ENCODE measurements at regions not wholly inside any gene's neighbourhood (a gene's known extent, or its start where the extent isn't known, plus 50 kb on each side); places are given as distances from the start of the nearest gene placed in this dataset.
"Not testable (repeated sequence)": the region's sequence is repeated elsewhere in the genome, so short reads cannot be mapped to it uniquely, and the experiment has no call there.

DNA sequence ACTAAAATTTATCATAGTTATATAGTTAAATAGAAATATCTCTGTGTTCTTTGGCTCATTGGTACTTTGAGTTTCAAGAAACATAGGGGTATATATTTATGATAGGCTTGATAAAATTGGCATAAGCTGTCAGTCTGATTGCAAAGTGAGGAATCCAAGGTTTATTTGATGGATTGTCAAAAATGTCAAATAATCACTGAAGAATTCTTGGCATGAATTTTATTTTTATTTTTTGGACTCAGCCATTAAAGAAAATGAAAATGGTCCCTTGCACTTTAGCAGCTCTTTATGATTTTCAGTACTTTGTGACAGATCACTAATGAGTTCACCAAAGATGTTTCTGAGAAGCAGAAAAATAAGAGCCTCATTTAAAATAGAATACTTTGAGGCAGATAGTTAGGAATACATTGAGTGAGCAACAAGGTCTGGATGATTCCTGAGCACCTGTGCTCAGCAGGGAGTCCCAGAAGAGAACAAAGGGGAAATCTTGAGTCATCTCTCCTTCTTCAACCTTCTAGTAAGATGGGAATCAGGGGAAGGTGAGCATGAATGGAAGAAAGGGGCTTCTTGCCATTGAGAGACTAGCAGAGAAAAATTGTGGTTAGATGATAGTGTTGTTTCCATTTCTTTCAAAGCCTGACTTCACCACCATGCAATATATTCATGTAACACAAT, 85.3 kb upstream of the VEPH1 start:
- intact Hi-C loops (cut with micrococcal nuclease), result no loop called here

DNA sequence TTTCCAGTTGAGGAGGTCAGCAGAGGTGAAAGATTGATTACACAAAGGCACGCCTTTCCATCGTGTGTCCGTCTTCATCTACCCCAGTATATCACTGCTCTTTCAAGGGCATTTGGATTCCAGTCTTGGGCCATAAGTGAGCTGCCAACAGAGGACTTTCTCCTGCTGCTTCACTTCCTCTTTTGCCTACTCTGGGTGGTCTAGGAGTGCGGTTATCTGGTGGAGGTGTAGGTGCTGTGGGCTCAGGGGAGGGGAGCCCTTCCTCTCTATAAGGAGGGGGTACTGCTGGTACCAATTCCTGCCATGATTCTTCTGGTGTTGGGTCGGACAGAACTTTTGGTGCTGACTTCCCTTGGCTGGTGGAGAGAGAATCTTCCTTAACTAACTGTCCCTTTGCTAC, 83.1 kb upstream of the VEPH1 start:
- intact Hi-C loops (cut with micrococcal nuclease), result no loop called here

DNA sequence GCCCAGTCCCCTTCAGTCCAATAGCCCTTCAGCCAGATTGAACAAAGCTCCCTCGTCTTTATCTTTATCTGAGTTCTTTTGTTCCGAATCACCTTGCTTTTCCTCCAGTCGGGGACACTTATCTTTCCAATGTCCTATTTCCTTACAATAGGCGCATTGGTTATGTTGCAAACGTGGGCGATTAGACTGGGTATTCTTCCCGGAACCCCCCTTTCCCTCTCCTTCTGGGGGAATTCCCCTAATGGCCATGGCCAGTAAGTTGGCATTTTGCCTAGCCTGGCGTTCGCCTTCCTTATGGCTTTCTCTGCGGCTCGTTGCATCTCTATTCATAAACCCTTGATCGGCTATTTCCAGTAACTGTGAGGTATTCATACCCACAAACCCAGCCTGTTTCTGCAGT, 82.2 kb upstream of the VEPH1 start:
- intact Hi-C loops (cut with micrococcal nuclease), result no loop called here

DNA sequence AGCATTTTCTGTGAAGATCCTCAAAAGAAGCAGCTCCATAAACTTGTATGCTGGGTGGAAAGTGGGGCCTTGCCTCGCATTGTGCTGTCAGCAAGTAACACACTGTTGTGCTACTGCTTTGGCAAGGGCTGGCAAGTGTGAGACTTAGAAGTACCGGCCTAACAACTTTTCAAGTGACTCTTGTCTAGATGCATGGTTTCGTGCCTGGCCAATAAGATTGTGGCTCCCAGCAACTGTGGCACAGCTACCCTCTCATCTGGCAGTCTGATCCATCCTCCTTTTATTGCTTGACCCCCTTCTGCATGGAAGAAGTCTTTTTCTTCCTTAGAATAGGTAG, 79.4 kb upstream of the VEPH1 start:
- intact Hi-C loops (cut with micrococcal nuclease), result no loop called here

DNA sequence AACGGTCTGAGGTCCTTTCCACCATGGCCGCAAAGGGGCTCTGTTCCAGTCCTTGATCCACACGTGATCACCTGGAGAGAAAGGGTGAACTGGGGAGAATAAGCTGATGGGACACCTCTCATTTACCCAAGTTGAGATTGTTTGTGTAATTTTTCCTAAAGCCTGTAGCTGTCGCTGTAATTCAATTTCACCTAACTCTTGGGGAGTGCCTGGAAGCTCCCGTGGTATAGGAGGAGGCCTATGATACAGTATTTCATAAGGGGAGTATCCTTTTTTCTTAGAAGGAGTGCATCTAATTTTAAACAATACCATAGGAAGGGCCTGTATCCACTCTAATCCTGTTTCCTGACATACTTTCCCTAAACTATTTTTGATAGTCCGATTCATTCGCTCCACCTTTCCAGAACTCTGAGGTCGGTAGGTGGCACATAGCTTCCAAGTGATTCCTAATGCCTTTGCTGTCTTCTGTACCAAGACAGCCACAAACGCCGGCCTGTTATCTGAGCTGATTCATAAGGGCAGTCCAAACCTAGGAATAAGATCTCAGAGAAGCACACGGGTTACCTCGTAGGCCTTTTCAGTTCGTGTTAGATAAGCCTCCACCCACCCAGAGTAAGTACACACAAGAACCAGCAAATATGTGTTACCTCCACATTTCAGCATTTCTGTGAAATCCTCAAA, 78.9 kb upstream of the VEPH1 start:
- intact Hi-C loops (cut with micrococcal nuclease), result not testable (repeated sequence)

DNA sequence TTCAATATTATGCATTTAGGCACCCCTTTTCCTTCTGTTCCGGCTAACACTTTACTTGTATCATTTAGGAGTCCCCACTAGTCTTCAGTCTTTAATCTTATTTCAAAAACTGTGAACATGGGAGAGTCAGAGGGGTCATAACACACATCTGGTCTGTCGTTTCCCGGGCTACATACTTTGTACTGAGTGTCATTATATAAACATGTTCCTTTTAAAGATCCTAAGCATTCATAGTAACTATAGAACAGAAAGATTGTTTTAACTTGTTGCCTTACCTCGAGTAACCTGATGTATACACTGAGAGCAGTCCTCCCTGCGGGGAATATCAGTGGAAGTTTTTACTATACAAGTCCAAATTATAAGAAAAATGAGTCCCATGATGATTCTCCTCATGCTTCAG, 78.2 kb upstream of the VEPH1 start:
- intact Hi-C loops (cut with micrococcal nuclease), result no loop called here

DNA sequence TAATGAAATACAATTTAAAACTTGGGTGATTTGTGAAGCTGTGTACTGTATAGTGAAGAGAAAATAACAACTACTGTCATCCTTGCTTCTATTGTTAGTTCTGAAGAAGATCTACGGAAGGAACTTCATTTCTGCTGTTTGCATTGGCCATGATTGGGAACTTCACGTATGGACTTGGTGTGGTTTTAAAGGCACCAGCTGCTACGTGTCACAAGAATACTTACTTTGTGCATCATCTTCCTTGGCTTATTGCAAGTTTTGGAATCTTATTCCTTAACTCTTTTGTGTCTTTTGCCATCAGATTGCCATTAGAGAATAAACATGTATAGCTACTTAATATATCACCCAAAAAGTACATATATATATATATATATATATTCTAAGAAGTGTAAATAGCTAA, 75.0 kb upstream of the VEPH1 start:
- intact Hi-C loops (cut with micrococcal nuclease), result no loop called here

DNA sequence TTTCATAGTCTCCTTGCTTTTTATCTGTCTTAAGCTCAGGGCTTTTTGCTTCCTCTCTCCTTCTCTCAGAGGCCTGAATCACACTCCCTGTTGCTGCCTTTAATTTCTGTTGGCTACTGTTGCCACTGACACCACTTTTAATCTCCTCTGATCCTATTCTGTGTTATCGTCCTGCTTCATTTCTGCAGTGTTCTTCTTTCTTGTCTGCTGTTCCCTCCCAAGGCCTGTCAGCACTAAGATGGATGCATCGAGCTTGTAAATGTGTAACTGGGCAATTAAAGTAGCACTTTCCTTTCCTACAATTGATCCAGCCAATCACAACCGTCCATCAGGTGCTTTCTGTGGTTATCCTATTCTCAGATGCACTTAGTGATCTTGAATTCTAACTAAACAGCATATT, 71.3 kb upstream of the VEPH1 start:
- intact Hi-C loops (cut with micrococcal nuclease), result no loop called here

DNA sequence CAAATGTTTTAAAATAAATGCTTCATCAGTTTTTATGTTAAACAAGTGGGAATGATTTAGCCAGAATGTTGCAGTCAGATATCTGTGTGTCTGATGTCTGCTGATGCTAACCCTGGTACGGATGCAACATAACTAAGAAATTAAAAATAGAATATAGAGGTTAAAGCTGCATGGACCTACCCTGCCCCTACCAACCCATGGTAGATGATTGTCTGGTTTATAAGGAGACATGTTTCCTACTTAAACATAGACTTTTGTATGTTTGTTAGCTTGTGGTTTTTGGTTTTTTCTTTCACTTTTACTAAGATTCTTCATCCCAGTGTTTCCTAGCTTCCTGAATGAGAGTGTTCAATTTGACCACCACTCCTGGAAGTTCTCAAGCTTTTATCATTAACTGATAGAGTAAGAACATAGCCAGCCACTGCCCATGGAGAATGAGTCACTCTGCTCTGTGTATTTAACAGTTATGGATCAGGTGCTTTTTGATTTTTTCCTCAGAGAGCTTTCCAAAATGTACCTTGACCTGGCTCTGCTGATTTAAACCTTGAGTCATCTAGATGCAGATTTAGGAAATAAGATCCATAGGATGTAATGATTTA, 70.7 kb upstream of the VEPH1 start:
- intact Hi-C loops (cut with micrococcal nuclease), result no loop called here

DNA sequence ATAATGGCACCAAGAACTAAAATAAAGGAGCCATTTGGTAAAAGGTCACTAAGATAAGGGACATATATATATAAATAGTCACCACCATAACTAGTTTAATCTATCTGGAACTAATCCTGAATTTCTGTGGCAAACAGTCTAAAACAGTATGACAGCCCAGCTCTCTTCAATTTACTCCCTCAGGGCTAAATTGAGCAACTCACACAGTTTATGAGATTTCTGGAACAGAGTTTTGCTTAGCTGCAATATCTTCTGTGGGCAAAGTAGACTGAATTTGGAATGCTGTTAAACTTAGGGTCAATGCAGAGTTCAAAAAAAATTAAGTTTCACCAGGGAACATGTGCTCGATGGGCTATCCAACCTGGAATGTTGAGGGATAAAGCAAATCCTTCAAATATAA, 70.1 kb upstream of the VEPH1 start:
- intact Hi-C loops (cut with micrococcal nuclease), result no loop called here

DNA sequence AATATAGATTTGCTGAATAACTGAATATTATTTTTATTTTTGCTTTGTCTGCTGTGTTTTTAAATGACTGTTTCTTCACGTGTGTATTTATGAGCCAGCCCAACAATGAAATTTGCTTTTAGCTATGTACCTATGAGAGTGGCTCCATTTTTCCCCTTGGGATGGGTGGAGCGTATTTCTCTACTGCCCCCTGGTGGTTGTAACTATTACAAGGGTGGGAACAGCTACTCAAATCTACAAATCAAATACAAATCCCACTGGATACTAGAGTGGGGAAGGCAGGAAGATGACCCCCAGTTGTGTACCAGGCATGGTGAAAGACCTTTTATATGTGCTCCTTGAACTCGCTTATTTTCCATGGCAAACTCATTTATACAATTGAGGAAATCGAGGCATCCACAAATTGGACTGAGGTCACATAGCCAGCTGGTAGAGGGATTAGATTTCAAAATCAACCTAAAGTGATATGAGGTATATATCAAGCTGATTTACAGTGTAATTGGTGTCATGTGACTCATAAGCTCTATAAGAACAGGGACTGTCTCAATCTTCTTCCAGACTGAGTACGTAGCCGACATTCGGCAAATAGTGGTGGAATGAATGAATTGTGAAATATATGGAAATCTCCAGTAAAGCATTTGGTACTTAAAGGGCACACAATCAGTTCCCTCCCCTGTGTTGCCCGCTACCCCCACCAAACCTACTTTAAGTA, 69.5 kb upstream of the VEPH1 start:
- intact Hi-C loops (cut with micrococcal nuclease), result loop anchor here (1.0 kb wide), 1 partner anchor 40 kb away; no protein-coding TSS in a partner anchor

DNA sequence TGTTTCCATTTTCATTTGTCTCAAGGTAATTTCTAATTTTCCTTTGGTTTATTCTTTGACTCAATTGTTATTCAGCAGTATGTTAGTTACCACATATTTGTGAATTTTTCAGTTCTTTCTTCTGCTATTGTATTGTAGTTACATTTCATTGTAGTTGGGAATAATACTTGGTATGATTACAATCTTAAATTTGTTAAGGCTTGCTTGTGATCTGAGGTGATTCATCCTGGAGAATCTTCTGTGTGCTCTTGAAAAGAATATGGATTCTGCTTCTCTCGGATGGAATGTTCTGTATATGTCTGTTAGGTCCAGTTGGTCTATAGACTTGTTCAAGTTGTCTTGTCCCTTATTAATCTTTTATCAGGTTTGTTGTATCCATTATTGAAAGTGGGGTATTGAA, 63.4 kb upstream of the VEPH1 start:
- intact Hi-C loops (cut with micrococcal nuclease), result no loop called here

DNA sequence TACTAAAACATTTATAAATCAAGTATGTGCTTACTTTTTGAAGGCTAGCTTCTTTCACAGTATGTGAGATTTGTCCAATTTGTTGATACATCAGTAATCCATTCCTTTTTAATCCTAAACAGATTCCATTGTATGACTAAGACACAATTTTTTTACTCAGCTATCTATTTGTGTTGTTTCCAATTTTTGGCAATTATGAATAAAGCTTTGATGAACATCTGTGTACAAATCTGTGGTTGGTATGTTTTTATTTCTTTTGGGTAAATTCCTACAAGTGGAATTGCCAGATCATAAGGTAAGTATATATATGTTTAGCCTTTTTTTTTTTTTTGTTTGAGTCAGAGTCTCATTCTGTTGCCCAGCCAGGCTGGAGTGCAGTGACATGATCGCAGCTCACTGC, 56.2 kb upstream of the VEPH1 start:
- intact Hi-C loops (cut with micrococcal nuclease), result no loop called here
